ENCODE measurements at regions not wholly inside any gene's neighbourhood (a gene's known extent, or its start where the extent isn't known, plus 50 kb on each side); places are given as distances from the start of the nearest gene placed in this dataset.

DNA sequence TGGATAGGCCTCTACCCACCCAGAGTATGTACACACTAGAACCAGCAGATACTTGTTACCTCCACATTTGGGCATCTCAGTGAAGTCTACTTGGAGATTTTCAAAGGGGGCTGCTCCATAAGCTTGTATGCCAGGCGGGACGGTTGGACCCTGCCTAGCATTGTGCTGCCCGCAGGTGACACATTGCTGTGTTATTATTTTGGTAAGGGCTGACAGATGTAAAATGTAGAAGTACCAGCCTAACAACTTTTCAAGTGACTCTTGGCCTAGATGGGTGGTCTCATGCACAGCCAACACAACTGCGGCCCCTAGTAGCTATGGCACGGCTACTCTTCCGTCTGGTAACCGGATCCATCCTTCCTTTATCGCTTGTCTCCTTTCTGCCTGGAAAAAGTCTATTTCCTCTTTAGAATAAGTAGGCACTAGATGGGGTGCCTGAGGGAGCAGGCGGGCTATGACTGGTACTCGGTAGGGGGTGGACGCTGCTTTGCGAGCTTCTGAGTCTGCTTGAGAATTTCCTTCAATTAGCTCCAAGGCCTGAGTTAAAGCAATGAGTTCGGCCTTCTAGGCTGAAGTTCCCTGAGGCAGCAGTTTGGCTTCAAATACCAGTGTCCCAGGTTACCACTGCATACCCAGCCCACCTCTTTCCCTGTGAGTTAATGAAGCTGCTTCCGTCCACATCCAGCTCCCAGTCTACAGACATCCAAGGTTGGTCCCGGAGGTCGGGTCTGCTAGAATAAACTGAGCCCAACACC lies 405.3 kb downstream of the TGFB2 start:
- no peaks in the 10 kb centered on the region for H3K27me3 Mint-ChIP-seq
- no peaks in the 10 kb centered on the region for H3K4me1 Mint-ChIP-seq (ENCODE audit: low read depth)
- no peak overlapping the region for H3K27ac Mint-ChIP-seq
- peaks cover 9% of the 10 kb centered on the region for H3K9me3 Mint-ChIP-seq
- H3K4me3 Mint-ChIP-seq: no peak overlapping the region
- no peaks in the 10 kb centered on the region for H3K36me3 Mint-ChIP-seq (ENCODE audit: low read depth)

DNA sequence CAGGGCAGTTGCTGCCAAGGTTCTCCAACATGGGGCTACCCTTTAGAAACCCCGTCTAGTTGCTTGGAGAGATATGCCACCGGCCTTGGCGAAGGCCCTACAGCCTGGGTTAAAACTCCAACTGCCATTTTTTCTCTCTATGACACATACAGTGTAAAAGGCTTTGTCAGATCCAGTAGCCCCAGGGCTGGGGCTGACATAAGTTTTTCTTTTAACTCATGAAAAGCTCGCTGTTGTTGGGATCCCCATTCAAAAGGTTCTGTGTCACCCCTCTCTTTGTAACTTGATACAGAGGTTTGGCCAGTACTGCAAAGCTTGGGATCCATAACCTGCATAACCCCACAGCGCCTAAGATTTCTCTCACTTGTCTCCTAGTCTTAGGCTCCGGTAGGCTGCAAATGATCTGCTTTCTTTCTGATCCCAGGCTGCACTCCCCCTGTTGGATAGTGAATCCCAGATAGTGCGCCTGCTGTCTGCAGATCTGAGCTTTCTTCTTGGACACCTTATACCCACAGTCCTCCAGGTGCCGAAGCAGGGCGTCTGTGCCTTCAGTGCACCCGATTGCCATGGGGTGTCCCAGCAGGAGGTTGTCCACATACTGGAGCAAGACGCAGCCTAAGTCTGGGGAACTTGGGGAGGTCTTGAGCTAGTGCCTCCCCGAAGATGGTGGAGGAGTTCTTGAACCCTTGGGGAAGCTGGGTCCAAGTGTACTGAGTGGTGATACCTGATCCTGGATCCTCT lies 406.2 kb downstream of the TGFB2 start:
- no peaks in the 10 kb centered on the region for H3K36me3 Mint-ChIP-seq (ENCODE audit: low read depth)
- no peaks in the 10 kb centered on the region for H3K4me1 Mint-ChIP-seq (ENCODE audit: low read depth)
- H3K9me3 Mint-ChIP-seq: peaks cover 9% of the 10 kb centered on the region
- no peak overlapping the region for H3K27ac Mint-ChIP-seq
- H3K4me3 Mint-ChIP-seq: no peak overlapping the region
- no peaks in the 10 kb centered on the region for H3K27me3 Mint-ChIP-seq

GRCh38 chr1:218752126-218752525 lies 407.0 kb downstream of the TGFB2 start:
- no peaks in the 10 kb centered on the region for H3K27me3 Mint-ChIP-seq
- no peak overlapping the region for H3K27ac Mint-ChIP-seq
- peaks cover 5% of the 10 kb centered on the region for H3K9me3 Mint-ChIP-seq
- no peak overlapping the region for H3K4me3 Mint-ChIP-seq
- H3K36me3 Mint-ChIP-seq (ENCODE audit: low read depth): no peaks in the 10 kb centered on the region
- no peaks in the 10 kb centered on the region for H3K4me1 Mint-ChIP-seq (ENCODE audit: low read depth)

DNA sequence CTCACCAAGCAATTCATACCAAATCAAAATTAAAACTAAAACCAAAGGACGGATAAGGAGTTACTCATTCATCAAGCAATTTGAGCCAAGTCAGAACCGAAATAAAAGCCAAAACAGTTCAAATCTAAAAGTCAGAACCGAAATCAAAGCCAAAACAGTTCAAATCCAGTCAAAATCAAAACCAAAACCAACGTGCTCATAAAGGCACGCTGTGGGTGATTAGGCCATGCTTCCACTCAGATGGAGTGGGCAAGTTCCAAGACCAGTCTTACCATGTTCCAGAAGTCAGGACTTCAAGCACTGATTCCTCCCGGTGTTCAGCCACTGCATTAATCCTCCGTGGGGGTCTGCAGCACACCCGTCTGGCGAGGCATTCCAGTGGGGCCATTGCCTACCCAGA lies 409.3 kb downstream of the TGFB2 start:
- no peaks in the 10 kb centered on the region for H3K27me3 Mint-ChIP-seq
- no peak overlapping the region for H3K4me3 Mint-ChIP-seq
- no peaks in the 10 kb centered on the region for H3K4me1 Mint-ChIP-seq (ENCODE audit: low read depth)
- H3K36me3 Mint-ChIP-seq (ENCODE audit: low read depth): no peaks in the 10 kb centered on the region
- no peak overlapping the region for H3K27ac Mint-ChIP-seq
- peaks cover 5% of the 10 kb centered on the region for H3K9me3 Mint-ChIP-seq

DNA sequence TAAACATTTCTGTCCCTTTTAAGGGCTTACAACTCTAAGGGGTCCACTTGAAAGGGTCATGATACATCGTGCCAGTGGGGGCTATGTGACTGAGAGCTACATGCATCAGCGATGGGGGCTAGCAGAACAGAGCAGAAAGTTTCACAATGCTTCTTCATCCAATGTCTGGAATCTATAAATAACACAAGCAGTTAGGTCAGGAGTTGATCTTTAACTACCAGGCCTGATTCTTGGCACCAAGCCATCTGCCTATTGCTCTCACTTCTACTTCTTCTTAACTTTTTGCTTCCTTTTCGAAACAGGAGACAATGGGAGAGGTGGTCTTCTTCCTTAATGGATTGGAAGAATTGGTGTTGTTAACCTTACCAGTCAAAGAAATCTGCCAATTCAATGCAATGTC lies 410.0 kb downstream of the TGFB2 start:
- Mint-ChIP-seq H3K9me3 (no peaks in the 10 kb centered on the region), H3K27me3 (no peaks in the 10 kb centered on the region), H3K4me3 (no peak overlapping the region), H3K27ac (no peak overlapping the region), H3K4me1 (ENCODE audit: low read depth) (no peaks in the 10 kb centered on the region), H3K36me3 (ENCODE audit: low read depth) (no peaks in the 10 kb centered on the region)

GRCh38 chr1:218759795-218760194 lies 413.9 kb upstream of the LYPLAL1 start:
- H3K4me3 Mint-ChIP-seq: no peak overlapping the region
- no peaks in the 10 kb centered on the region for H3K36me3 Mint-ChIP-seq (ENCODE audit: low read depth)
- no peaks in the 10 kb centered on the region for H3K27me3 Mint-ChIP-seq
- H3K4me1 Mint-ChIP-seq (ENCODE audit: low read depth): no peaks in the 10 kb centered on the region
- H3K9me3 Mint-ChIP-seq: no peaks in the 10 kb centered on the region
- no peak overlapping the region for H3K27ac Mint-ChIP-seq

DNA sequence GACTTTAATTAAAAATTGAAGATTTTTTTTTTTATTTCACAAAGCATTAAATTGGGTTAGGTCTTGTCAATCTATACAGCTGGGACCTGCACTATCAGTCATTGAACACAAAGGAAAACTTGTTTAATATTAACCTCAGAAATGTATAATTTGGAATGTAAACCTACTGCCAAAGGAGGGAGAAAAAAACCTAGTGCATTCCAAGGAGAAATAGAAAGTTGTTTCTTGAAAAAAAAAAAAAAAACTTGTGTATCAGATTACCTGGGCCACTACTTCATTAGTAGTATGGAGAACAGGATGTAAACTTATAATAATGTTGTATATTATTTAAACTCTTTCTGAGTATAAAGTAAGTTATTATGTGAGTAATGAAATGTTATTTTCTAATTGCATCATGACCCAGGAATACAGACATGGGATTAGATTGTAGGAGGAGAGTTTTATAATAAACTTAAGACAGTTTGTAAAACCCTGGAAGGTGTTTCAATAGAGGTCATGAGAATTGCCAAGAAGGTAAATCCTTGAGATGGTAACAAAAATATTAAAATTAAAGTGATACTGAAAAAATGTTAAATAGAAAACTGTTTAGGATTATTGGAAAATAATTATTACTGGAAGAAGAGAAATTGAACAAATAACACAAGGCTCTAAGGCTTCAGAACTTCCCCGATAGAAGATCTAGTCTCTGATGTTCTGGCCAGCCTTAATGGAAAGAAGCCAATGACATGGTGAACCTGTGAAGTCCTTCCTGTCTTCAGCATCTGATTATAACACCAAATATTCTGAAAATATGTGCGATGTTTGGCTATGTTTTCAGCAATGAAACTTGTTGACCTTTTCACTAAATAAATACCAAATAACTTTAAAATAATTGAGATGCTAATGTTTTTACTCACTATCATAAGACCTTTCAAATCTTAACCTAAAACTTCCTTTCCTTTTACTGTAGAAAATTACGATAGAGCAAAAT lies 412.8 kb upstream of the LYPLAL1 start:
- Mint-ChIP-seq H3K4me1 (ENCODE audit: low read depth) (no peaks in the 10 kb centered on the region), H3K27me3 (no peaks in the 10 kb centered on the region), H3K4me3 (no peak overlapping the region), H3K36me3 (ENCODE audit: low read depth) (no peaks in the 10 kb centered on the region), H3K9me3 (no peaks in the 10 kb centered on the region), H3K27ac (no peak overlapping the region)

DNA sequence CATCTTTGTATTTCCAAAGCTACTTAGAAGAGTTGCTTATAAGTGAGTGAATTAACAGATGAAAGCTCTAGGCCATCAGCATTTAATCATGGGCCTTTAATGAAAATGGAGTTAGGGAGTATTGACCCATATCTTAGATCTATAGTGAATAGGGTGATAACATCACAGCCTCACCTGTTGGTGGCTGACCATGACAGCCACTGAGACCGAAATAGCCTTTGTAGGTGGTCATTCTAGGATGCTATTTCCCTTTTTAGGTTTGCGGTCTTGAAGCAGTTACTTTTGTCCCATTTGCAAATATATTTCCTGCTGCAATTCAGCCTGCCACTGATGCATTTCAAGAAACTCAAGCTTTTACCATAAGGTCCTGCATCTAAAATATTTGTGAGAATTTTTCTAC lies 410.1 kb upstream of the LYPLAL1 start:
- no peaks in the 10 kb centered on the region for H3K4me1 Mint-ChIP-seq (ENCODE audit: low read depth)
- no peaks in the 10 kb centered on the region for H3K36me3 Mint-ChIP-seq (ENCODE audit: low read depth)
- H3K9me3 Mint-ChIP-seq: no peaks in the 10 kb centered on the region
- no peak overlapping the region for H3K4me3 Mint-ChIP-seq
- H3K27ac Mint-ChIP-seq: no peak overlapping the region
- H3K27me3 Mint-ChIP-seq: no peaks in the 10 kb centered on the region

GRCh38 chr1:218765753-218766152 lies 407.9 kb upstream of the LYPLAL1 start:
- Mint-ChIP-seq H3K27me3 (no peaks in the 10 kb centered on the region), H3K27ac (no peak overlapping the region), H3K4me1 (ENCODE audit: low read depth) (no peaks in the 10 kb centered on the region), H3K36me3 (ENCODE audit: low read depth) (no peaks in the 10 kb centered on the region), H3K9me3 (no peaks in the 10 kb centered on the region), H3K4me3 (no peak overlapping the region)

- Mint-ChIP-seq H3K27me3 (no peaks in the 10 kb centered on the region), H3K4me1 (ENCODE audit: low read depth) (no peaks in the 10 kb centered on the region), H3K36me3 (ENCODE audit: low read depth) (no peaks in the 10 kb centered on the region), H3K9me3 (peaks cover 4% of the 10 kb centered on the region), H3K27ac (no peak overlapping the region), H3K4me3 (no peak overlapping the region)
Measured at GRCh38 chr1:218771931-218772330, 401.7 kb upstream of the LYPLAL1 start.

- Mint-ChIP-seq H3K4me1 (ENCODE audit: low read depth) (no peaks in the 10 kb centered on the region), H3K36me3 (ENCODE audit: low read depth) (no peaks in the 10 kb centered on the region)
Measured at GRCh38 chr1:218772575-218772974, 401.1 kb upstream of the LYPLAL1 start.

GRCh38 chr1:218775501-218776021 lies 398.1 kb upstream of the LYPLAL1 start:
- no peak overlapping the region for H3K27ac Mint-ChIP-seq
- no peaks in the 10 kb centered on the region for H3K4me1 Mint-ChIP-seq (ENCODE audit: low read depth)
- no peaks in the 10 kb centered on the region for H3K27me3 Mint-ChIP-seq
- H3K36me3 Mint-ChIP-seq (ENCODE audit: low read depth): no peaks in the 10 kb centered on the region
- no peak overlapping the region for H3K4me3 Mint-ChIP-seq
- H3K9me3 Mint-ChIP-seq: peaks cover 4% of the 10 kb centered on the region

More at GRCh38 chr1:218772575-218772974, 401.1 kb upstream of the LYPLAL1 start:
- H3K27ac Mint-ChIP-seq: no peak overlapping the region
- no peak overlapping the region for H3K4me3 Mint-ChIP-seq
- H3K27me3 Mint-ChIP-seq: no peaks in the 10 kb centered on the region
- H3K9me3 Mint-ChIP-seq: peaks cover 4% of the 10 kb centered on the region

GRCh38 chr1:218778257-218779126 lies 395.2 kb upstream of the LYPLAL1 start:
- Mint-ChIP-seq H3K9me3 (no peaks in the 10 kb centered on the region), H3K36me3 (ENCODE audit: low read depth) (no peaks in the 10 kb centered on the region), H3K4me3 (no peak overlapping the region), H3K27me3 (no peaks in the 10 kb centered on the region), H3K4me1 (ENCODE audit: low read depth) (no peaks in the 10 kb centered on the region), H3K27ac (no peak overlapping the region)
